ENCODE measurements at regions not wholly inside any gene's neighbourhood (a gene's known extent, or its start where the extent isn't known, plus 50 kb on each side); places are given as distances from the start of the nearest gene placed in this dataset.
A peak's percentile ranks its signal among the peaks of the same experiment; 100 is the strongest.

- ChIA-PET CTCF (no interaction called here), POLR2A (interaction anchor here in 1 of 2 donors (0.6 kb wide), 1 partner anchor 45 kb away, joined by 3 read pairs; no protein-coding TSS in a partner anchor)
- Mint-ChIP-seq H3K4me3 (no peak overlapping the region), H3K36me3 (no peaks in the 10 kb centered on the region), H3K4me1 (peaks cover 0 to 6% (median 0%) of the 10 kb centered on the region in 3 donors), H3K27ac (no peak overlapping the region), H3K27me3 (no peaks in the 10 kb centered on the region), H3K9me3 (no peaks in the 10 kb centered on the region)
- Histone ChIP-seq H3K27ac (ENCODE audit: low read length) (no peak overlapping the region), H3K4me1 (ENCODE audit: control insufficient read depth in 1 of 2, extremely low read depth in 1 of 2, insufficient read depth in 2 of 2, low read length in 2 of 2) (no peaks in the 10 kb centered on the region), H3K4me3 (ENCODE audit: control insufficient read depth in 1 of 2, extremely low read depth in 1 of 2, low read length in 1 of 2) (no peak overlapping the region), H3K27me3 (replicated peaks in 1 of 2; ENCODE audit: control insufficient read depth in 2 of 2, extremely low read depth in 1 of 2, insufficient read depth in 2 of 2, low read length in 1 of 2) (peaks cover 0 to 3% of the 10 kb centered on the region in 2 experiments), H3K9me3 (no peaks in the 10 kb centered on the region), H3K36me3 (ENCODE audit: control insufficient read depth in 2 of 2, extremely low read depth in 1 of 2, insufficient read depth in 1 of 2, low read length in 1 of 2) (no peaks in the 10 kb centered on the region)
- DNase-seq (no peak), ATAC-seq (replicated peaks in 1 of 4) (no peak)
- 84% methylated on average over 15 of the region's 16 CpGs for WGBS (ENCODE audit: insufficient coverage)
These were observed 370.3 kb downstream of the BCL11B start for GRCh38 chr14:98901511-98902205.

- no peaks in the 10 kb centered on the region for H3K9me3 Mint-ChIP-seq
- H3K4me3 Mint-ChIP-seq: no peak overlapping the region
- DNase-seq: no peak
- peaks cover 0 to 9% of the 10 kb centered on the region in 2 experiments for H3K27me3 ChIP-seq (replicated peaks in 1 of 2; ENCODE audit: control insufficient read depth in 2 of 2, extremely low read depth in 1 of 2, insufficient read depth in 2 of 2, low read length in 1 of 2)
- ChIA-PET POLR2A (no interaction called here), CTCF (no interaction called here)
- H3K4me1 ChIP-seq (ENCODE audit: control insufficient read depth in 1 of 2, extremely low read depth in 1 of 2, insufficient read depth in 2 of 2, low read length in 2 of 2): no peaks in the 10 kb centered on the region
- no peaks in the 10 kb centered on the region for H3K9me3 ChIP-seq
- H3K27ac ChIP-seq (ENCODE audit: low read length): no peak overlapping the region
- no peak overlapping the region for H3K27ac Mint-ChIP-seq
- H3K4me1 Mint-ChIP-seq: peaks cover 0 to 6% (median 0%) of the 10 kb centered on the region in 3 donors
- 80% methylated on average over 2 of the region's 2 CpGs for WGBS (ENCODE audit: insufficient coverage)
- ATAC-seq (replicated peaks in 1 of 4): no peak
- no peak overlapping the region for H3K4me3 ChIP-seq (ENCODE audit: control insufficient read depth in 1 of 2, extremely low read depth in 1 of 2, low read length in 1 of 2)
- no peaks in the 10 kb centered on the region for H3K27me3 Mint-ChIP-seq
- no peaks in the 10 kb centered on the region for H3K36me3 ChIP-seq (ENCODE audit: control insufficient read depth in 2 of 2, extremely low read depth in 1 of 2, insufficient read depth in 1 of 2, low read length in 1 of 2)
- no peaks in the 10 kb centered on the region for H3K36me3 Mint-ChIP-seq
These were observed 368.6 kb downstream of the BCL11B start for GRCh38 chr14:98903371-98903770.

DNA sequence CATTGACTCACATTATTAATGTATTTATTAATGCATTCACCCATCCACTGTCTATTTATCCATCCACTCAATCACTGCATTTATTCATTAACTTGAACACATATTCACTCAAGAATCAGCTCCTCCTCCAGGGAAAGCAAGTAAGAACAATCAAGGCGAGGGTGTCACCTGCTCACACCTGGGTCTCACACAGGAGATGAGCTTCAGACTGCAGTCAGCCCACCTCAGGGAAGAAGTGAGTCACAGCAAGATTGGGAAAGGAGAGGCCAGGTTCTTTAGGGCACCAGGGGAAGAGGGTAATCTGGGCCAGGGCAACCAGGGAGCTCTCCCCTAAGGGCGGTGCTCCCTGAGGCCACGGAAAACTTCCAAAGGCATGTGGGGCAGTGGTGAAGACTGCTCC, 367.3 kb downstream of the BCL11B start:
- H3K36me3 ChIP-seq (ENCODE audit: control insufficient read depth in 2 of 2, extremely low read depth in 1 of 2, insufficient read depth in 1 of 2, low read length in 1 of 2): no peaks in the 10 kb centered on the region
- CTCF ChIA-PET: no interaction called here
- no peak overlapping the region for H3K27ac ChIP-seq (ENCODE audit: low read length)
- H3K4me1 ChIP-seq (ENCODE audit: control insufficient read depth in 1 of 2, extremely low read depth in 1 of 2, insufficient read depth in 2 of 2, low read length in 2 of 2): no peaks in the 10 kb centered on the region
- H3K27me3 ChIP-seq (replicated peaks in 1 of 2; ENCODE audit: control insufficient read depth in 2 of 2, extremely low read depth in 1 of 2, insufficient read depth in 2 of 2, low read length in 1 of 2): peaks cover 0 to 9% of the 10 kb centered on the region in 2 experiments
- 100% methylated on average over 1 of the region's 3 CpGs for WGBS (ENCODE audit: insufficient coverage)
- DNase-seq (no peak), ATAC-seq (replicated peaks in 1 of 4) (no peak)
- POLR2A ChIA-PET: no interaction called here
- no peak overlapping the region for H3K4me3 Mint-ChIP-seq
- peaks cover 0 to 6% (median 0%) of the 10 kb centered on the region in 3 donors for H3K4me1 Mint-ChIP-seq
- no peaks in the 10 kb centered on the region for H3K36me3 Mint-ChIP-seq
- no peaks in the 10 kb centered on the region for H3K9me3 Mint-ChIP-seq
- H3K27ac Mint-ChIP-seq: peak overlapping the region in 1 of 2 donors; percentile 30
- no peak overlapping the region for H3K4me3 ChIP-seq (ENCODE audit: control insufficient read depth in 1 of 2, extremely low read depth in 1 of 2, low read length in 1 of 2)
- H3K27me3 Mint-ChIP-seq: no peaks in the 10 kb centered on the region
- no peaks in the 10 kb centered on the region for H3K9me3 ChIP-seq

DNA sequence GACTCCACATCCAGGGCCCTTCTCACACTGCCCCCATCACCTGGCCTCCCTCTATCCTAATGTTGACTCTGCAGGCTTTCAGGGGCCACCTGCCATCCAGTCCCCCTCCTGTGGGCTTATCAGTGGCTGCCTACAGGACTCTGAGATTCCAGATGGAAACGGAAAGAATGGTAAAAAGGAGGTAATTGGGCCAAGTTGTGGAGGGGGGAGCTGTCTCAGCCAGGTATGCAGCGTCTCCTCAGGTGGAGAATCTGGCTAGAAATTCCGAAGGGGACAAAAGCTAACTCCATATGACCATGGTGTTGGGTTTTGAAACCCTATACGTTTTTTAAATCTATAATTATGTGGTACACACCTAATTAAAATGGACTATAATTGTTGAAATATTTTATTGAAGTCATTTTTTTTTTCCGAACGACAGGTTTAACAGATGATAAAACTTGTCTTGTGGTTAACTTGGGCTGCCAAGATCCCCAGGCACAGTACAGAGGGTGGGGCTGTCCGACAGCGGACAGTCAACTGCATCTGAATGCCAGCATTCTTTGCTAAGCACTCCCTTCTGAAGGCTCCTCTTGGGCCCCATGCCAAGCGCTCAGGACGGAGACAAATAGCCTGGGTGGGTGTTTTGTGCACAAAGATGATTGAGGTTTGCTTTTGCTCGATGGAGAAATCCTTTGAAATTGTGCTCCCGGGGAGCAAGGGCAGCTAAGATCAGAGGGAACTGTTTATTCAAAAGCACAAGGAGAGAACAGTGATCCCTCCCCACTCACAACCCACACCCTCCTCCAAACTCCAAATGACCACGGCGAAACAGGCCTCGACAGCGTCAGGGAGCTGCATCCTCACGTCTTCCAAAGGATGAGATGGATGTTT, 365.6 kb downstream of the BCL11B start:
- WGBS (ENCODE audit: insufficient coverage): 74% methylated on average over 10 of the region's 17 CpGs
- H3K27me3 Mint-ChIP-seq: no peaks in the 10 kb centered on the region
- no peak overlapping the region for H3K27ac ChIP-seq (ENCODE audit: low read length)
- H3K4me3 Mint-ChIP-seq: no peak overlapping the region
- ChIA-PET POLR2A (no interaction called here), CTCF (no interaction called here)
- no peaks in the 10 kb centered on the region for H3K9me3 ChIP-seq
- no peaks in the 10 kb centered on the region for H3K4me1 ChIP-seq (ENCODE audit: control insufficient read depth in 1 of 2, extremely low read depth in 1 of 2, insufficient read depth in 2 of 2, low read length in 2 of 2)
- no peak for DNase-seq
- no peak overlapping the region for H3K4me3 ChIP-seq (ENCODE audit: control insufficient read depth in 1 of 2, extremely low read depth in 1 of 2, low read length in 1 of 2)
- no peaks in the 10 kb centered on the region for H3K36me3 Mint-ChIP-seq
- no peaks in the 10 kb centered on the region for H3K9me3 Mint-ChIP-seq
- H3K4me1 Mint-ChIP-seq: peaks cover 4 to 16% (median 5%) of the 10 kb centered on the region in 3 donors
- no peak for ATAC-seq (replicated peaks in 1 of 4)
- no peak overlapping the region for H3K27ac Mint-ChIP-seq
- H3K36me3 ChIP-seq (ENCODE audit: control insufficient read depth in 2 of 2, extremely low read depth in 1 of 2, insufficient read depth in 1 of 2, low read length in 1 of 2): no peaks in the 10 kb centered on the region
- H3K27me3 ChIP-seq (replicated peaks in 1 of 2; ENCODE audit: control insufficient read depth in 2 of 2, extremely low read depth in 1 of 2, insufficient read depth in 2 of 2, low read length in 1 of 2): peaks cover 0 to 9% of the 10 kb centered on the region in 2 experiments

DNA sequence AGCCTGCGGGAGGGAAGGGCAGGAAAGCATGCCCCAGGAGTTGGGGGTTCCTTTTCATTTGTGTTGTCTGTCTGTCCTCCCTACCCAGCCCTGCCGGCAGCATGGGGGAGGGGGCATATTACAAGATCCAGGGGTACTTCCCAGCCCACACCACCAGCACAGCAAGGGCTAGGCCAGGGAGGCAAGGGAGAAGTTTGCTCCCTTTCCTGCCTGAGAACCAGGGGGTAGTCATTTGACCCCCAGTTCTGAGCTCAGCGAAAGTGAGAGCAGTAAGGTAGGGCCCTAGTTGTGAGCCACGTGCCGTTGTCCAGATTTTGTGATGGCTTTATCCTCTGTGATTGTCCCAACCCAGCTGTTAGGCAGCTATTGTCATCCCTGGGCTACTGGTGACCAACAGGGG, 364.7 kb downstream of the BCL11B start:
- Histone ChIP-seq H3K36me3 (ENCODE audit: control insufficient read depth in 2 of 2, extremely low read depth in 1 of 2, insufficient read depth in 1 of 2, low read length in 1 of 2) (no peaks in the 10 kb centered on the region), H3K4me3 (ENCODE audit: control insufficient read depth in 1 of 2, extremely low read depth in 1 of 2, low read length in 1 of 2) (no peak overlapping the region), H3K9me3 (no peaks in the 10 kb centered on the region), H3K27ac (ENCODE audit: low read length) (no peak overlapping the region), H3K4me1 (ENCODE audit: control insufficient read depth in 1 of 2, extremely low read depth in 1 of 2, insufficient read depth in 2 of 2, low read length in 2 of 2) (peaks cover 0 to 2% of the 10 kb centered on the region in 2 experiments), H3K27me3 (replicated peaks in 1 of 2; ENCODE audit: control insufficient read depth in 2 of 2, extremely low read depth in 1 of 2, insufficient read depth in 2 of 2, low read length in 1 of 2) (peaks cover 0 to 9% of the 10 kb centered on the region in 2 experiments)
- Mint-ChIP-seq H3K9me3 (no peaks in the 10 kb centered on the region), H3K4me1 (peaks cover 13 to 25% (median 14%) of the 10 kb centered on the region in 3 donors), H3K36me3 (no peaks in the 10 kb centered on the region), H3K27ac (no peak overlapping the region), H3K4me3 (no peak overlapping the region), H3K27me3 (no peaks in the 10 kb centered on the region)
- 97% methylated on average over 3 of the region's 5 CpGs for WGBS (ENCODE audit: insufficient coverage)
- POLR2A ChIA-PET: no interaction called here
- CTCF ChIA-PET: no interaction called here
- no peak for DNase-seq
- no peak for ATAC-seq (replicated peaks in 1 of 4)

GRCh38 chr14:98908050-98908449, 363.9 kb downstream of the BCL11B start:
- Mint-ChIP-seq H3K9me3 (no peaks in the 10 kb centered on the region), H3K27me3 (no peaks in the 10 kb centered on the region), H3K27ac (peak overlapping the region in 1 of 2 donors; percentile 34), H3K4me1 (peaks cover 21 to 33% (median 22%) of the 10 kb centered on the region in 3 donors), H3K36me3 (no peaks in the 10 kb centered on the region), H3K4me3 (no peak overlapping the region)
- Histone ChIP-seq H3K4me1 (ENCODE audit: control insufficient read depth in 1 of 2, extremely low read depth in 1 of 2, insufficient read depth in 2 of 2, low read length in 2 of 2) (peaks cover 5 to 7% of the 10 kb centered on the region in 2 experiments), H3K9me3 (no peaks in the 10 kb centered on the region), H3K4me3 (ENCODE audit: control insufficient read depth in 1 of 2, extremely low read depth in 1 of 2, low read length in 1 of 2) (no peak overlapping the region), H3K27ac (ENCODE audit: low read length) (no peak overlapping the region), H3K27me3 (replicated peaks in 1 of 2; ENCODE audit: control insufficient read depth in 2 of 2, extremely low read depth in 1 of 2, insufficient read depth in 2 of 2, low read length in 1 of 2) (peaks cover 0 to 9% of the 10 kb centered on the region in 2 experiments), H3K36me3 (ENCODE audit: control insufficient read depth in 2 of 2, extremely low read depth in 1 of 2, insufficient read depth in 1 of 2, low read length in 1 of 2) (no peaks in the 10 kb centered on the region)
- ChIA-PET CTCF (no interaction called here), POLR2A (no interaction called here)
- ATAC-seq (replicated peaks in 1 of 4) (no peak), DNase-seq (no peak)
- WGBS (ENCODE audit: insufficient coverage): 87% methylated on average over 3 of the region's 7 CpGs
